ENCODE measurements at regions not wholly inside any gene's neighbourhood (a gene's known extent, or its start where the extent isn't known, plus 50 kb on each side); places are given as distances from the start of the nearest gene placed in this dataset.
"Not testable (repeated sequence)": the region's sequence is repeated elsewhere in the genome, so short reads cannot be mapped to it uniquely, and the experiment has no call there.

DNA sequence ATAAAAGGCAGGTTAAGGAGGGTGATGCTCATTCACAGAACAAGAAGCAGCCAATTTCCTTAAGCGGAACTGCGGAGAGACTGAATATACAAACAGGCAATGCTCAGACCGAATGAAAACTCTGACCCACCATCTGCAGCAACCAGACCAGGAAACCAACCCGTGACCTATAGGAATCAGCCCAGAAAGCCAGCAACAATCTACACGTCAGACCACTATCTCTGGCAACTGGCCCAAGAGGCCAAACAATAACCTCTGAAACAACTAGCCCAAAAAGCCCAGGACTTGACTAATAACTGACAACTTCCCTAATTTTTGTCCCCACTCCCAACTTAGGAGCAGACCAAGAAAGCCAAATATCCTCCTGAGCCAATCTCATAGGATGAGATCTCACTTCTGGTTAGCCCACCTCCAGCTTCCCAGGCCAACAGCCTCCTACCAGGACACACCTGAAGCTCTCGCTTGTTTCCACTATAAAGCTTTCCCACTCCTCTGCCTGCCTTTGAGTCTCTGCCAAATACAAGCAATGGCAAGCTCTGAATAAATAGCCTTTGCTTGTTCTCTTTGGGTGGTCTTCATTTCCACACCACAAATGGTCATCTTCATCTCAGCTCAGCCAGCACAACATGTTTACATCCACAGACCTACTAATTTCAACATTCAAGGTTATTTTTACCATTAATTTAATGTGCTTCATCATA lies 168.5 kb downstream of the HSD17B3 start:
- FAIRE-seq (no peak), DNase-seq (ENCODE audit: low spot score) (no peak)

DNA sequence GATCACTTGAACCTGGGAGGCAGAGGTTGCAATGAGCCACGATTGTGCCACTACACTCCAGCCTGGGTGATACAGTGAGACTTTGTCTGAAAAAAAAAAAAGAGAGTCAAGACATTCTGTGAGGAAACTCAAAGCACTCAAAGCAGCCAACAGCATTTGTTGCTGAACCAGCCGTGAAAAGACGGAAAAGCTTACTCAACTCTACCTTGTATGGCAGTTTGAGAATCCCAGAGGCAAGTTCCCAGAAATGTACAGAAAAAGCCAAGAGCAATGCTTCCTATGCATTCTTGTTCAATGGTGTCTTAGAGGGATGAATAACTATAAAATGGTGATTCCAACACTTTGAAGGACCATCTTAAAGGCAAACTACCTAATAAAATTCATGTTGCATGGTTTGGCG lies 170.2 kb downstream of the HSD17B3 start:
- no peak for FAIRE-seq
- no peak for DNase-seq (ENCODE audit: low spot score)

DNA sequence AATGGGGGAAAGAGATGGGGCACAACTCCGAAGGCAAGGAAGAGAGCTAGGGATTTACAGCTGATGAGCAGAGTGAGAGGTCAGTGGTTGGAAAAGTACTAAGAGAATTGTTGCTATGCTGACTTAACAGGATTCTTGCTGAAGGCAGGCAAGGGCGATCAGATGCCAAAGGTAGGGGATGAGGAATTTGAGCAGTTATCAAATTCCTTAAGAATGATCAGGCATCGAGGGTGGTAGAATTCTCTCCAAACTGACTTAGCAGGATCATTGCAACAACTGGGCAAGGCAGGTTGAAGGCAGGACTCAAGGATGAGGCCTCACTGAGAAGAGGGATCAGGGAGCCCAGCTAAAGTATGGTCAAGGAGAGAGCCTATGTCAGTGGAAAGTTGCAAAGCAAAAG lies 171.0 kb downstream of the HSD17B3 start:
- FAIRE-seq (no peak), DNase-seq (ENCODE audit: low spot score) (no peak)

DNA sequence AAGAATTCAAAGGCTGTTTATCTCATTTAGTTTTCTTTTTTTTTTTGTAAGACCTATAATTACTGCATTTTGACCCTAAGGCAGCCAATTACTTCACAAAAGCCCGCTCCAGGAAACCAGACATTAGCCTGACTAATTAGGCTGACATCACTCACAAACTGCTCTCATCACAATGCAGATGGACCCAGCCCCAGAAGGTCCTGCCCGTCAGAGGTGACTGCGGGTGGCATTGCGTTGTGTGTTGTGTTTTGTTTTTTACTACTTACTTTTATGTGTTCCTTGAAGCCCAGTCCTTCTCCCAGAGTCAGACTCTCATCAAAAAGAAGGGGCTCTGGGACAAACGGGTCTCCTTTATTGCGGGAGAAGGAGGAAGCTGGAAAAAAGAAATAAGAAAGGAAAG lies 172.2 kb downstream of the HSD17B3 start:
- FAIRE-seq (no peak), DNase-seq (ENCODE audit: low spot score) (no peak)

DNA sequence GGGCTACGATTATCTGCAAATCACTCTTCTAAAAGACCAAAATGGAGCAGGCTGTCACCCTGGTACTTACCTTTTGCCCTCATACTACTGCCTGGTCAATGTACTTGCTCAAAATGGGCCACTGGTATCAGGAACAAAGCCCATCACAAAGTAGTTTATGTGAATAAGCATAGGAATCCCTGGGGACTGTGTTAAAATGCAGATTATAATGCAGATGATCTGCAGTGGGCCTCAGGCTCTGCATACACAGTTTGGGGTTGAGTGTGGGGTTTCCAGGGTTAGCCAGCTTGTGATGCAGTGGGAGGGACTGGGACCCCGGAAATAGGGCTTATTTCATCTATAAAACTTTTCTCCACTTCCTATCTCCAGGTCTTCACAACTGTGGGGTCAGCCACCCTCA lies 173.1 kb downstream of the HSD17B3 start:
- no peak for DNase-seq (ENCODE audit: low spot score)
- FAIRE-seq: no peak

DNA sequence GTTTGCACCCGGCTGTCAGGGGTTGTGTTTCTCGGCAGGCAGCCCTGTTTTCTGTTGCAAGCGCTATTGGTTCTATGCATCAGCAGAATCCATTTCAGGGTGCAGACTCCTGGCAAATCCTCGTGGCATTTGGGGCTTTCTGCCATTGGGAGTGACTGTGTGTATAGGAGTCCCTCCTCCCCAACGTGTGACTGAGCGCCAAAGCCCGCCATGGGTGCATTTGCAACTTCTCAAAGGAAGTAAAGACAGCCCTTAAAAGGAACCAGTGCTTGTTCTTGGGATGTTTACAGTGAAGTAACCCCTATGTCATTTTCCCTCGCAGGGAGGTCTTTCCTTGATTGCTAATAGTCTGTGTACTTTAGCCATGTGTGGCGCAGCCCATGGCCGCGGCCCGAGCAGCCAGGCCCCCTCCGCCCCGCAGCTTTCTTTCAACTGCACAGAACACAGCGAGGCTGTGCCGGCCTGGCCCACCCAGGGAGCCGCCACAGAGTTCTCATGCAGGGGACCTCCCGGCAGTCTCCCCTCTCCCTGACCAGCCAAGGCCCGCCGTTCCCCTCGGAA lies 175.6 kb downstream of the HSD17B3 start:
- FAIRE-seq (no peak), DNase-seq (ENCODE audit: low spot score) (no peak)

DNA sequence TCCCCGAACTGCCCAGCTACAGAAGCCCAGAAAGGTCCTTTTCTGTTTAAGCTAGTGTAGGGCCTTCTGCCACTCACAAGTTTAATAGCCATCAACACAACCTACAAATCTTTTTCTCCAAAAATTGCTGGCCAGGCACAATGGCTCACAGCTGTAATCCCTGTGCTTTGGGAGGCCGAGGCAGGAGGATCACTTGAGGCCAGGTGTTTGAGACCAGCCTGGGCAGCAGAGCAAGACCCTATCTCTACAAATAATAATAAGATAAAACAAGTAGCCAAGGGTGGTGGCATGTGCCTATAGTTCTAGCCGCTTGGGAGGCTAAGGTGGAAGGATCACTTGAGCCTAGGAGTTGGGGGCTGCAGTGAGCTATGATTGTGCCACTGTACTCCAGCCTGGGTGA lies 176.4 kb downstream of the HSD17B3 start:
- DNase-seq (ENCODE audit: low spot score) (no peak), FAIRE-seq (peak; percentile 32)

DNA sequence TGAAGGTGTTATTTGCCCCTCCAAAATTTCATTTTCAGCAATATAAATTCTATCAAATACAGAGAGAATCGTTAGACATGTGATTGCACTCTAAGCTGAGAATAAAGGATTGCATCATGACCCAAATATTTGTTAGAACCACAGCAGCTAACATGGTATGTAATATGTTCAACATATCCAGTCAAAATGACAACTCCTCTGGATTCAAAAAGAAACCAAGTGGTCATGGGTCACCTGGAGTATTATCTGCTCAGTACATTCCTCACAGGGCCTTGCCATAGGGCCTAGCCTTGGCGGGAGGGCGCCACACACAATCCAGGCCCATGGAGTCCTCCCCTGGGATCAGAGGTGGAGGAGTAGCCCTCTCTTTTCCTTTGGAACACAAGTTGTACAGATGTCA lies 179.2 kb downstream of the HSD17B3 start:
- FAIRE-seq (no peak), DNase-seq (ENCODE audit: low spot score) (peak; percentile 18)

DNA sequence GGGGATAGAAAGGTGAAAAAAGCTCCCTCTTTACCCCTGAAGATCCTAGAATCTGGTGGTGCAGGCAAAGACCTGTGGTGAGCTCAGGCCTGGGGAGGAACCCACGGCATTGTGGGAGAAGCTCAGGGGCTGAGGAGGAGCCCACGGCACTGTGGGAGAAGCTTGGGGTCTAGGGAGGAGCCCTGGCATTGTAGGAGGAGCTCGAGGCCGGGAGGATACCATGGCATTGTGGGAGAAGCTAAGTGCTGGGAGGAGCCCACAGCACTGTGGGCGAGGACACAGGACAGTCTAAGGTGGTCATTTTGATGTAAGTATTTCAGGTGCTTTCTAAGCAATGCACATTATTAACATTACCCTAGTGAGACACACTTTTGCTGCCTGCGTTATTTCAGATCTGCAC lies 179.7 kb downstream of the HSD17B3 start:
- DNase-seq (ENCODE audit: low spot score) (peak; percentile 14), FAIRE-seq (no peak)

DNA sequence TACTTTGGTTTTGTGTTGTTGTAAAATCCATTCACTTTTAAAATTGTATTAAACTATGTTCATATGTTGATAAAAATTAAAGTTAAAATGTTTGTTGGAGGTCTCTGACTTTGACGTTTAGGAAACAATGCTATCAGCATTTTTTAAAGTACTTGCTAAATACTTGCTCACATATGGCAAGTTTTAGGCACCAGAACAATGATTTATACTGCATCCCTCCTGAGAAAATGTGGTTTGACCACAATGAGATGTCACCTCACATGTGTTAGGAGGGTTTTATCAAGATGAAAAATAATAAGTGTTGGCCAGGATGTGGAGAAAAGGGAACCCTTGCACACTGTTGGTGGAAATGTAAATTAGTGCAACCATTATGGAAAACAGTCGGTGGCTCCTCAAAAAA lies 180.8 kb downstream of the HSD17B3 start:
- DNase-seq (ENCODE audit: low spot score): no peak
- FAIRE-seq: no peak

DNA sequence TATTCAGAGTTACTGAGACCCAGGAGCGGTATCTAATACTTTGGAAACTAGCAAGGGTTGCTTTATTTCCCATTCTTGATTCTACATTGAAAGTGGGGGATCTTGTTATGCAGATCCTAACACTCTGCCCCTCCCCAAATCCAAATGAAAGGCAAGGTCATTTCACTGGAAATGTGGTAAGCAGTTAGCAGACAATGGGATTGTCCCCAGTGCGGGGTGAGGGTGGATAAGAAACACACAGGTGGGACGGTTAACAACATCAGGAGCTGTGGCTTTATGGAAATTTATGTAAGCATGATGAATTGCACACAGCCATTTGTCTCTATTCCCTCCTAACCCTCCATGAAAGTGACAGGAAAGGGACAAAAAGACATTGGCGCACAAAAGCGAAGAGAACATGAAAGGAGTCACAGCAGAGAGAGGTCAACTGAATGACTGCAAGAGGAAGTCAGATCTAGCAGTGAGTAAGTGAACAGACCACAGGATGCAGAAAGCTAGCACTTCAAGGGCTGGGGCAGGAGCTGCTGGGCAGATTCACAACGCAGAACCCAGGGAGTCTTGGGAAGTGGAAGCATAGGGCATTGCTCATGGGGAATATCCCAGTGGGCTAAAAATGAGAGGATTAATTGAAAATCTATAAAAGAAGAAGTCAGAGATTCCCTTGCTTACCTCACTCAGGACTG lies 184.4 kb downstream of the HSD17B3 start:
- FAIRE-seq: peak; percentile 35

DNA sequence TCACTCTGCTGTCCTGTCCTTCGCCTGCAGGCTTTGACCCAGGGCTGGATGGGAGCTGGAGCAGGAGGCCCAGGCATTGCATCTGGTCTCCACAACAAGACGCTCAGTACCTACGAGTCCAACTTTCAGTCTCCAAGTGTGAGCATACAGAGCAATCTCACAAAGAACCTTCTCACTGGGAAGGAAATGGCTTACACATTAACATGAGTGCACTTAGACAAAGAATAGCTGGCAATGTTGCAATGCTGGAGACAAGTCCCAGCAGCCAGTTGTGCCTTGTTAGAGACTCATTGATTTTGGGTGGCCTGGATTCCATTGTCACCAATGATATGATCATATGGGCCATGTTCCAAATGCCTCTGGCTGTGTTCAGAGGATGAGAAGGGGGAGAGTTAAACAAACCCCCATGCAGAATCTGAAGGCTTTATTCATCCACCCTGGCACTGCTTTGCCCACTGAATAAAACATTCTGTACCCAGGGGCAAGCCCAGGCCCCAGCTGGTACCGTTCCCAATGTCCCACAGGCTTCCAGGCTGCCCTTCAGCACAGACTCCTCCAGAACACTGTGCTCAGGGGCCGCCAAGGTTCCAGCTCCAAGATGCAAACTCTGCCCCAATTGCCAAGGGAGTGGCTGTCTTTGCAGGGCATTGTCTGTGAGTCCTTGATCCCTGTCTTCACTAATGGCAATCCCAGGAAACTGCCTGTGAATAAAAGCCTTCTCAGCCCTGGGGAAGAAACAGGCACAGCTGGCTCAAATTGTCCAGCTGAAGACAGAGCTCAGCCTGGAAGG lies 185.5 kb downstream of the HSD17B3 start:
- FAIRE-seq (no peak), DNase-seq (ENCODE audit: low spot score) (no peak)

More for the DNA sequence above, 184.4 kb downstream of the HSD17B3 start:
- DNase-seq (ENCODE audit: low spot score): no peak

DNA sequence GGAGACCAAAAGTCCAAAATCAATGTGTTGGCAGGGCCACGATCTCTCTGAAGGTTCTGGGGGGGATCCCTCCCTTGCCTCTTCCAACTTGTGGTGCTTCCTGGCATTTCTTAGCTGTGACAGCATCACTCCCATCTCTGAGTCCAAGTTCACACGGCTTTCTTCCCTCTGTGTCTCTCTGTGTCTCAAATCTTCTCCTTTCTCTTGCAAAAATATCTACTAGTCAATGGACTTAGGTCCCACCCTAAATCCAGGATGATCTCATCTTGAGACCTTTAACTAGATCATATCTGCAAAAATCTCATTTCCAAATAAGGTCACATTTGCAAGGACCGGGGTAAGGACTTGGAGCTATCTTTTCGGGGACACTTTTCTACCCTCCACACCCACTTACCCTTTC lies 186.1 kb downstream of the HSD17B3 start:
- DNase-seq (ENCODE audit: low spot score): no peak
- FAIRE-seq: no peak

DNA sequence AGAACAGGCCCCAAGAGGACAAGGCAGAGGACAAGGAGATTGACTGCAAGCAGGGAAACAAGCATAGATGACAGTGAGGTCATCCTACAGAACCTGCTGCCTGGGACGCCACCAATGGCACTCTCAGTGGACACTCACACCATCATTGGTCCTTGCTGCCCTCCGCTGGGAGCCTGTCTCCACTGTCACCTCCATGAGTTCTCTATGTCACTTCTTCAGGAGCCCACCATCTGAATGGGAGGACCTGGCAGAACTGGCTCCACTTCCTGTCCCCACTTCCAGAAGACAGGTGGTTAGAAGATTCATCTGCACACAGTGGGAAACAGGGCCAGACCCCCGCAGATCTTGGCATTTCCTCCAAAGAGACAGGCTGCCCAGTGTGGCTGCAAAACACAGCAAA lies 188.9 kb downstream of the HSD17B3 start:
- DNase-seq (ENCODE audit: low spot score) (no peak), FAIRE-seq (no peak)

DNA sequence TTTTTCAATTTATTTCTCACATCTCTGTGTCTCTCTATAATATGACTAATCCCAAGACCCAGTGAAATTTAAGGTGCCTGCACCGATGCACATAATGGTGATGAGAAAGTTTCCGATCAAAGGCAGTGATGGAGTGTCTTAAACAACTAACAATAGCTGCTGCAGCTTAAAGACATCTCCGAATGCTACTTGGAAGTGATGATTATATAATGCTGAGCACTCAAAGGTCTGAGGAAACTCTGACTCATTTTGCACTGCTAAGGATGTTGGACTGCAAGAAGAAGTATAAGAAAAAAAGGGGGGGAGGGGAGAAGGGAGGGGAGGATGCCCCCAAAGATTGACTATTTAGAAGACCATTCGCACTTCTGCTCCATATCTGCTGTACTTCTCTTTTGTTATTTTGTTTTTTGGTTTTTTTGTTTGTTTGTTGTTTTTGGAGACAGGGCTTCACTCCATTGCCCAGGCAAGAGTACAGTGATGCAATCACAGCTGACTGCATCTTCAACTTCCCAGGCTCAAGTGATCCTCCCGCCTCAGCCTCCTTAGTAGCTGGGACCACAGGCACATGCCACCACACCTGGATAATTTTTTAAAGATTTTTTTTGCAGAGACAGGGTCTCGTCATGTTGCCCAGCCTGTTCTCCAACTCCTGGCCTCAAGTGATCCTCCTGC lies 192.2 kb downstream of the HSD17B3 start:
- DNase-seq (ENCODE audit: low spot score): no peak

DNA sequence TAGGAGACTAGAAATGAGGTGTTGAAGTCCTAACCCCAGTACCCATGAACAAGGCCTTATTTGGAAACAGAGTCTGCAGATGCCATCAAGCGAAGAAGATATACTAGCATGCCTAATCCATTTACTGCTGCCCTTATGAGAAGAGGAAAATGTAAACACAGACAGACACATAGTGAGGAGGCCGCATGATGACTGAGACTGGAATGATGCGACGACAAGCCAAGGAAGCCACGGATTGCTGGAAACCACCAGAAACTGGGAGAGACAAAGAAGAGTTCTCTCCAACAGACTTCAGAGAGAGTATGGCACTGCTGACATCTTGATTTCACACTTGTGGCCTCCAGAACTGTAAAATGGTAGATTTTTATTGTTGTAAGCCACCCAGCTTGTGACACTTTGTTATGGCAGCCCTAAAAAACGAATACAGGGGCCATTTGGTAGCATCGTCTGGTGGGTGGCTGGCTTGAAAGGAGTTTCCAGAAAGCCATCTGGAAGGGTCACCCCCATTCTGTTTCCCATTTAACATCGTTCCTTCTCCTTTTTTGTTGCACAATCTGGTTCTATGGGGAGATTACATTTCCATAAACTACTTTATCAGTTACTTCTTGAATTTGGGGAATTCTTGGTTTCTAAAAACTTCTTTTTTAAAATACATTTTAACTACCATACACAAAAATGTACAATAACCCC lies 193.1 kb downstream of the HSD17B3 start:
- DNase-seq (ENCODE audit: low spot score): no peak
- no peak for FAIRE-seq

More for the DNA sequence above, 192.2 kb downstream of the HSD17B3 start:
- no peak for FAIRE-seq

DNA sequence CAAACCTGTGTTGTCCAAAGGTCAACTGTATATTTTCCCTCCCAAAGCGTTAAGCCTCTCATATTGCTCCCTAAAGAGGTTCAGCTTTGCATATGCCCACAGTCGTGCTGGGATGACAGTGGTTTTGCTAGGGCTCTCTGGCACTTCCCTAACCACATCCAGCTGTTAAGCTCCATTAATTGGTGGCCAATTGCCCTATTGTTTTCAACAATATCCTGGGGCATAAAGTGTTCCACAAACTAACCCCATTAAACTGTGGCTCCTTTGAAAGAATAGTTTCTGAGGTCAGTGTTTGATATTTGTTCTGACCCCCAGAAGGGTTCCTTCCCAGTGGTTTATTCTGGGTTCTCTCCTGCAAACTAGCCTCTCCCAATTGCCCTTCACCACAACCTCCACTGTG lies 194.5 kb downstream of the HSD17B3 start:
- no peak for FAIRE-seq

DNA sequence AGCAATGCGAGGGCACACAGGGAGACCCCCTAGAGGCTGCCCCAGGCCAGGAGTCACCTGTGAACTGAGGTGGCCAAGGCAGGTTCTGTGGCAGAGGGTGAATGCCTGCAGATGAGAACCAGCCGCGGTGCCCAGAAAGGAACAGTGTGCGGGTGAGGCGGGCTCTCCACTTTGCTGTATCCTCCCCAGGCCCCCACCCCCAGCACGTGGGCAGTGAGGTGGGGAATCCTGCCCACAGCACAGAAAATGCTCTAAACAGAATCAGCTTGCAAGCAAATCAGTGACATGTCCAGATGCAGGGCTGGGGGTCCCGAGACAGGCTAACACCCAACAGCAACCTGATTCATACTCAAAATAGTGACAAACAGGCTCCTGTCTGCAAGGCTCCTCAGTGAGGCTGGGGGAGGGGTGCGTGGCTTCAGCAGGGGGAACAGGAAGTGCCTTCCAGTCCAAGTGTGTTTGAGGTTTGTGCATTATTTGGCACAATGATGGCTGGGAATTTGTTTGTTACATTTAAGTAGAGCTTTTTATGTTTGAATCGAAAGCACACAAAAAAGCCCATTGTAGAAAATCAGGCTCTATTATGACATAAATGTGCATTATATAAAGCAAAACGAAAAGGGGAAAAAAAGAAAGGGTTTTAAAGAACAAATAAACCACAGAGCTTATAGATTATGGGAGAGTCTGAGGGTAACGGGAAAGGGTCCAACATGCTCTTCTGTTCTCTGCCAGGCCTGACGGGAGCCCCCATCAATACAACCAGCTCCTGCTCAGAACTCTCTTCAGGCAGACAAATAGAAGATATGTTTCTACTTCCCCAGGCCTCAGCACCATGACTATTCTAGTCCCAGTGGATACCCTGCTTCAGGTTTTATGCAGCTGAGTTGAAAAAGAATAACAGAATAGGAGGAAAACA lies 201.3 kb downstream of the HSD17B3 start:
- DNase-seq (ENCODE audit: low spot score): peak; percentile 19
- no peak for FAIRE-seq

More for the DNA sequence above, 194.5 kb downstream of the HSD17B3 start:
- DNase-seq (ENCODE audit: low spot score): no peak

DNA sequence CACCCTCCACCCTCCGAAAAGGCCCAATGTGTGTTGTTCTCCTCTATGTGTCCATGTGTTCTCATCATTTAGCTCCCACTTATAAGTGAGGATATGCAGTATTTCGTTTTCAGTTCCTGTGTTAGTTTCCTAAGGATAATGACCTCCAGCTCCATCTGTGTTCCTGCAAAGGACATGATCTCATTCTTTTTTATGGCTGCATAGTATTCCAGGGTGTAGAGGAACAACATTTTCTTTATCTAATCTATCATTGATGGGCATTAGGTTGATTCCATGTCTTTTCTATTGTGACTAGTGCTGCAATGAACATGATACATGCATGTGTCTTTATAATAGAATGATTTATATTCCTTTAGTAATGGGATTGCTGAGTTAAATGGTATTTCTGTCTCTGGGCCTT lies 211.3 kb downstream of the HSD17B3 start:
- not testable (repeated sequence) for FAIRE-seq; DNase-seq (ENCODE audit: low spot score)

Data from urothelium cell line (cell line).